PFSK-1 (cell line): ENCODE measurements at regions not wholly inside any gene's neighbourhood (a gene's known extent, or its start where the extent isn't known, plus 50 kb on each side); places are given as distances from the start of the nearest gene placed in this dataset.

Experiments
- FOXP2 ChIP-seq: optimal IDR thresholded peaks from 2 replicates; pipeline ENCODE3; 2011; ENCODE audit warnings: borderline replicate concordance, control low read depth, inconsistent platforms; ENCODE audit not compliant: insufficient read depth; ENCODE audit errors: extremely low read length, extremely low read depth
- POLR2AphosphoS5 ChIP-seq: IDR thresholded peaks from 2 replicates; pipeline ENCODE4 v1.6.1; 2012; ENCODE audit warnings: low read depth, mild to moderate bottlenecking, control low read depth, low read length, moderate library complexity
- REST ChIP-seq, 2 experiments: IDR thresholded peaks; 2 replicates each; pipeline versions ENCODE4 v1.6.1 to v1.8.0; 2011 to 2012; ENCODE audit warnings: low read depth in 2 of 2, low read length in 2 of 2, control low read depth in 1 of 2, inconsistent platforms in 1 of 2, mild to moderate bottlenecking in 1 of 2, moderate library complexity in 1 of 2; ENCODE audit not compliant: insufficient read depth in 1 of 2
- SIN3A ChIP-seq: IDR thresholded peaks from 2 replicates; pipeline ENCODE4 v1.6.1; 2012; ENCODE audit warnings: mild to moderate bottlenecking, low read length, moderate library complexity, borderline replicate concordance; ENCODE audit not compliant: insufficient read depth
- TAF1 ChIP-seq: IDR thresholded peaks from 2 replicates; pipeline ENCODE4 v1.6.1; 2012; ENCODE audit warnings: low read length, control low read depth, borderline replicate concordance; ENCODE audit not compliant: insufficient read depth

GRCh38 chr9:99743006-99743405 is 78.7 kb upstream of the NR4A3 start:
- TF ChIP-seq REST (IDR thresholded peaks at IDR 0.05; ENCODE audit: insufficient read depth in 1 of 2, low read depth in 2 of 2, low read length in 2 of 2) (no peak), POLR2AphosphoS5 (no peak), TAF1 (no peak), SIN3A (no peak), FOXP2 (no peak)
